ENCODE measurements at regions not wholly inside any gene's neighbourhood (a gene's known extent, or its start where the extent isn't known, plus 50 kb on each side); places are given as distances from the start of the nearest gene placed in this dataset.

GRCh38 chr19:30783212-30783611 lies 411.0 kb downstream of the ZNF536 start:
- DNase-seq (ENCODE audit: low read depth): no peak
- no peak overlapping the region for H3K4me3 ChIP-seq (ENCODE audit: low read depth, low read length)

- DNase-seq (ENCODE audit: low read depth): no peak
- no peak overlapping the region for H3K4me3 ChIP-seq (ENCODE audit: low read depth, low read length)
These were observed 409.3 kb downstream of the ZNF536 start for GRCh38 chr19:30781519-30781918.

GRCh38 chr19:30781047-30781446 lies 408.9 kb downstream of the ZNF536 start:
- H3K4me3 ChIP-seq (ENCODE audit: low read depth, low read length): no peak overlapping the region
- DNase-seq (ENCODE audit: low read depth): no peak

- no peak overlapping the region for H3K4me3 ChIP-seq (ENCODE audit: low read depth, low read length)
- no peak for DNase-seq (ENCODE audit: low read depth)
These were observed 408.3 kb downstream of the ZNF536 start for GRCh38 chr19:30780456-30780855.

- H3K4me3 ChIP-seq (ENCODE audit: low read depth, low read length): no peak overlapping the region
- no peak for DNase-seq (ENCODE audit: low read depth)
These were observed 407.8 kb downstream of the ZNF536 start for GRCh38 chr19:30780032-30780431.

- H3K4me3 ChIP-seq (ENCODE audit: low read depth, low read length): no peak overlapping the region
- DNase-seq (ENCODE audit: low read depth): no peak
These were observed 407.0 kb downstream of the ZNF536 start for GRCh38 chr19:30778961-30779715.

- no peak for DNase-seq (ENCODE audit: low read depth)
- H3K4me3 ChIP-seq (ENCODE audit: low read depth, low read length): no peak overlapping the region
These were observed 405.9 kb downstream of the ZNF536 start for GRCh38 chr19:30778061-30778460.

GRCh38 chr19:30775956-30776355 lies 403.8 kb downstream of the ZNF536 start:
- DNase-seq (ENCODE audit: low read depth): no peak

GRCh38 chr19:30774252-30774766 lies 402.1 kb downstream of the ZNF536 start:
- no peak overlapping the region for H3K4me3 ChIP-seq (ENCODE audit: low read depth, low read length)
- no peak for DNase-seq (ENCODE audit: low read depth)

More at GRCh38 chr19:30775956-30776355, 403.8 kb downstream of the ZNF536 start:
- H3K4me3 ChIP-seq (ENCODE audit: low read depth, low read length): no peak overlapping the region

- no peak for DNase-seq (ENCODE audit: low read depth)
- no peak overlapping the region for H3K4me3 ChIP-seq (ENCODE audit: low read depth, low read length)
These were observed 390.5 kb downstream of the ZNF536 start for GRCh38 chr19:30762651-30763050.

- no peak overlapping the region for H3K4me3 ChIP-seq (ENCODE audit: low read depth, low read length)
- DNase-seq (ENCODE audit: low read depth): no peak
These were observed 387.8 kb downstream of the ZNF536 start for GRCh38 chr19:30760014-30760413.

- DNase-seq (ENCODE audit: low read depth): no peak
- H3K4me3 ChIP-seq (ENCODE audit: low read depth, low read length): no peak overlapping the region
These were observed 385.8 kb downstream of the ZNF536 start for GRCh38 chr19:30757837-30758617.

GRCh38 chr19:30757104-30757836 lies 385.1 kb downstream of the ZNF536 start:
- H3K4me3 ChIP-seq (ENCODE audit: low read depth, low read length): no peak overlapping the region

GRCh38 chr19:30755581-30755980 lies 383.4 kb downstream of the ZNF536 start:
- no peak for DNase-seq (ENCODE audit: low read depth)
- H3K4me3 ChIP-seq (ENCODE audit: low read depth, low read length): no peak overlapping the region

More at GRCh38 chr19:30757104-30757836, 385.1 kb downstream of the ZNF536 start:
- DNase-seq (ENCODE audit: low read depth): no peak

- no peak for DNase-seq (ENCODE audit: low read depth)
- no peak overlapping the region for H3K4me3 ChIP-seq (ENCODE audit: low read depth, low read length)
These were observed 382.0 kb downstream of the ZNF536 start for GRCh38 chr19:30754162-30754561.

- no peak for DNase-seq (ENCODE audit: low read depth)
- H3K4me3 ChIP-seq (ENCODE audit: low read depth, low read length): no peak overlapping the region
These were observed 380.7 kb downstream of the ZNF536 start for GRCh38 chr19:30752876-30753275.

GRCh38 chr19:30752201-30752600 lies 380.0 kb downstream of the ZNF536 start:
- no peak overlapping the region for H3K4me3 ChIP-seq (ENCODE audit: low read depth, low read length)
- DNase-seq (ENCODE audit: low read depth): no peak

- no peak for DNase-seq (ENCODE audit: low read depth)
- no peak overlapping the region for H3K4me3 ChIP-seq (ENCODE audit: low read depth, low read length)
These were observed 373.3 kb downstream of the ZNF536 start for GRCh38 chr19:30745476-30745985.

- DNase-seq (ENCODE audit: low read depth): no peak
- no peak overlapping the region for H3K4me3 ChIP-seq (ENCODE audit: low read depth, low read length)
These were observed 372.7 kb downstream of the ZNF536 start for GRCh38 chr19:30744741-30745475.
